GM18867 (cell line): ENCODE measurements at regions not wholly inside any gene's neighbourhood (a gene's known extent, or its start where the extent isn't known, plus 50 kb on each side); places are given as distances from the start of the nearest gene placed in this dataset.

Experiments used
- ATAC-seq: cut with Tn5 transposase; IDR thresholded peaks from one replicate; pipeline ENCODE4 v1.9.1; 2021; ENCODE audit warnings: mild to moderate bottlenecking, moderate library complexity; ENCODE audit not compliant: unreplicated experiment

GRCh38 chr12:98418357-98419075 is 96.9 kb upstream of the TMPO start:
- ATAC-seq, result no peak

GRCh38 chr12:98419081-98419794 is 96.2 kb upstream of the TMPO start:
- no peak for ATAC-seq

GRCh38 chr12:98419795-98420404 is 95.5 kb upstream of the TMPO start:
- no peak for ATAC-seq

- ATAC-seq, result no peak
These were observed 94.9 kb upstream of the TMPO start for GRCh38 chr12:98420461-98420860.

GRCh38 chr12:98421316-98421715 is 94.1 kb upstream of the TMPO start:
- ATAC-seq, result no peak

GRCh38 chr12:98422359-98422758 is 93.0 kb upstream of the TMPO start:
- no peak for ATAC-seq

- no peak for ATAC-seq
These were observed 92.6 kb upstream of the TMPO start for GRCh38 chr12:98422812-98423211.

GRCh38 chr12:98423963-98424362 is 91.4 kb upstream of the TMPO start:
- no peak for ATAC-seq

GRCh38 chr12:98424726-98425401 is 90.5 kb upstream of the TMPO start:
- ATAC-seq, result peak; percentile 85

- no peak for ATAC-seq
These were observed 89.5 kb upstream of the TMPO start for GRCh38 chr12:98425859-98426258.

- no peak for ATAC-seq
These were observed 84.3 kb upstream of the TMPO start for GRCh38 chr12:98431089-98431488.

GRCh38 chr12:98437166-98437565 is 78.2 kb upstream of the TMPO start:
- no peak for ATAC-seq

GRCh38 chr12:98437806-98438595 is 77.4 kb upstream of the TMPO start:
- no peak for ATAC-seq

- ATAC-seq, result no peak
These were observed 76.6 kb upstream of the TMPO start for GRCh38 chr12:98438656-98439230.

GRCh38 chr12:98439471-98439951 is 75.9 kb upstream of the TMPO start:
- no peak for ATAC-seq

GRCh38 chr12:98439981-98440581 is 75.3 kb upstream of the TMPO start:
- ATAC-seq, result no peak

- no peak for ATAC-seq
These were observed 69.3 kb upstream of the TMPO start for GRCh38 chr12:98446060-98446459.

- no peak for ATAC-seq
These were observed 68.7 kb upstream of the TMPO start for GRCh38 chr12:98446682-98447081.

- no peak for ATAC-seq
These were observed 65.8 kb upstream of the TMPO start for GRCh38 chr12:98449584-98449983.

- ATAC-seq, result no peak
These were observed 62.3 kb upstream of the TMPO start for GRCh38 chr12:98453070-98453469.
